ENCODE measurements at regions not wholly inside any gene's neighbourhood (a gene's known extent, or its start where the extent isn't known, plus 50 kb on each side); places are given as distances from the start of the nearest gene placed in this dataset.

DNA sequence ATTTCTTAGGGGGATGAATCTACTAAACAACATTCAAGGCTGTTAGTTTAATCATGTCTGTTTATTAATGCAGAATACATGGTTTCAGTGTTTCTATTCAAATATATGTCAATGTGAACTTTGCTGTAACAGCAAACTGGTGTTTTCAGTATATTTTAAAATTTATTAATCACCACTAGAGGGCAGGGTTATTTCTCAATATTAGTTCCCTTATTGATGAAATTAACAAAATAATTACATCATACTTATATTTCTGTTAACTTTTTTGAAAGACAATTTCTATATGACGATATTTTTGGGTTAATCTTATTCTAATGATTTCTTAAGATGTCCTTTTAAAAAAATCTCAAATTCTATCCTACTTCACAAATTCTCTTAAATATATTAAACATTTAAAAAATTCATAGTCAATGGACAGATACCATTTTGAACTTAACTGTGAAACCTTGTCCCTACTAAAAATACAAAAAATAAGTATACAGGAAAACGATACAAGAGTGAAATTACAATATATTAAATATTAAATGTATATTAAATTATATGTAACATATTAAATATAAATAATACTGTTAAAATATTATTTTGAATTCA is 1034.1 kb upstream of the PRMT6 start:
- TF ChIP-seq TAF1 (IDR thresholded peaks at IDR 0.05; ENCODE audit: borderline replicate concordance, insufficient read depth, low read length) (no peak), SIN3A (IDR thresholded peaks at IDR 0.05; ENCODE audit: borderline replicate concordance, insufficient read depth, low read length) (no peak)
